ENCODE measurements at regions not wholly inside any gene's neighbourhood (a gene's known extent, or its start where the extent isn't known, plus 50 kb on each side); places are given as distances from the start of the nearest gene placed in this dataset.

DNA sequence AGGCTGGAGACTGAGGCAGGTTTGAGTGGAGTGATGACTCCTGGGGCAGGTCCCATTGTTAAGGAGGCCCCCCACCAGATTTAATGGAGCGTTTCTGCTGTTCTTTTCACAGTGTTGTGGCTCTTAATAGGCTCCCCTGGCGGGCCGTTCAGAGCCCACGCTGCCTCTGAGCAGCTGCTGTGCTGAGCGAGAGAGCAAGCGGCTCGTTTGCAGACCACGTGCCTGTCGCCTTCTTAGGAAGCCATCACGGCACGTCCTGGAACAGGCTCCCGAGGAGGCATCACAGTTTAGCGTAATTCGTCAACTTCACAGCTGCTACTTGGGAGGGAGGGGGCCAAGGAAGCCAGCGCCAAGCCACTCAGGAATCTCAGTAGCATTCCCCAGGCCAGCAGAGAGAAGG is 70.5 kb upstream of the CTTNBP2NL start:
- peak overlapping the region; percentile 23 for H3K4me2 ChIP-seq (ENCODE audit: low read length)
- no peaks in the 10 kb centered on the region for H3K9me2 ChIP-seq (ENCODE audit: insufficient read depth, low read length)
- no peak overlapping the region for H3K27ac ChIP-seq (ENCODE audit: low read length)
- H4K20me1 ChIP-seq (ENCODE audit: insufficient read depth) = no peaks in the 10 kb centered on the region
- no peaks in the 10 kb centered on the region for H3F3A ChIP-seq (ENCODE audit: insufficient read depth, low read length, poor library complexity, severe bottlenecking)
- H3K9ac ChIP-seq (ENCODE audit: low read length) = no peak overlapping the region
- TF ChIP-seq SMC3 (conservative IDR thresholded peaks at IDR 0.05; ENCODE audit: poor library complexity) (peak; percentile 19), RAD21 (conservative IDR thresholded peaks at IDR 0.05) (peak; percentile 23), MXI1 (conservative IDR thresholded peaks at IDR 0.05; ENCODE audit: poor library complexity, severe bottlenecking) (peak; percentile 70), TAF1 (IDR thresholded peaks at IDR 0.05; ENCODE audit: low read depth) (no peak), EP300 (conservative IDR thresholded peaks at IDR 0.05; ENCODE audit: poor library complexity, severe bottlenecking) (peak; percentile 55), POLR2AphosphoS5 (IDR thresholded peaks at IDR 0.05) (peak; percentile 57), EZH2 (IDR thresholded peaks at IDR 0.05; ENCODE audit: borderline replicate concordance, insufficient read depth, low read length, poor library complexity, severe bottlenecking) (no peak)
- TF ChIP-seq, protein P1, sequence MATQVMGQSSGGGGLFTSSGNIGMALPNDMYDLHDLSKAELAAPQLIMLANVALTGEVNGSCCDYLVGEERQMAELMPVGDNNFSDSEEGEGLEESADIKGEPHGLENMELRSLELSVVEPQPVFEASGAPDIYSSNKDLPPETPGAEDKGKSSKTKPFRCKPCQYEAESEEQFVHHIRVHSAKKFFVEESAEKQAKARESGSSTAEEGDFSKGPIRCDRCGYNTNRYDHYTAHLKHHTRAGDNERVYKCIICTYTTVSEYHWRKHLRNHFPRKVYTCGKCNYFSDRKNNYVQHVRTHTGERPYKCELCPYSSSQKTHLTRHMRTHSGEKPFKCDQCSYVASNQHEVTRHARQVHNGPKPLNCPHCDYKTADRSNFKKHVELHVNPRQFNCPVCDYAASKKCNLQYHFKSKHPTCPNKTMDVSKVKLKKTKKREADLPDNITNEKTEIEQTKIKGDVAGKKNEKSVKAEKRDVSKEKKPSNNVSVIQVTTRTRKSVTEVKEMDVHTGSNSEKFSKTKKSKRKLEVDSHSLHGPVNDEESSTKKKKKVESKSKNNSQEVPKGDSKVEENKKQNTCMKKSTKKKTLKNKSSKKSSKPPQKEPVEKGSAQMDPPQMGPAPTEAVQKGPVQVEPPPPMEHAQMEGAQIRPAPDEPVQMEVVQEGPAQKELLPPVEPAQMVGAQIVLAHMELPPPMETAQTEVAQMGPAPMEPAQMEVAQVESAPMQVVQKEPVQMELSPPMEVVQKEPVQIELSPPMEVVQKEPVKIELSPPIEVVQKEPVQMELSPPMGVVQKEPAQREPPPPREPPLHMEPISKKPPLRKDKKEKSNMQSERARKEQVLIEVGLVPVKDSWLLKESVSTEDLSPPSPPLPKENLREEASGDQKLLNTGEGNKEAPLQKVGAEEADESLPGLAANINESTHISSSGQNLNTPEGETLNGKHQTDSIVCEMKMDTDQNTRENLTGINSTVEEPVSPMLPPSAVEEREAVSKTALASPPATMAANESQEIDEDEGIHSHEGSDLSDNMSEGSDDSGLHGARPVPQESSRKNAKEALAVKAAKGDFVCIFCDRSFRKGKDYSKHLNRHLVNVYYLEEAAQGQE (IDR thresholded peaks at IDR 0.05; ENCODE audit: borderline replicate concordance) = peak; percentile 29
- TF ChIP-seq, protein P2, sequence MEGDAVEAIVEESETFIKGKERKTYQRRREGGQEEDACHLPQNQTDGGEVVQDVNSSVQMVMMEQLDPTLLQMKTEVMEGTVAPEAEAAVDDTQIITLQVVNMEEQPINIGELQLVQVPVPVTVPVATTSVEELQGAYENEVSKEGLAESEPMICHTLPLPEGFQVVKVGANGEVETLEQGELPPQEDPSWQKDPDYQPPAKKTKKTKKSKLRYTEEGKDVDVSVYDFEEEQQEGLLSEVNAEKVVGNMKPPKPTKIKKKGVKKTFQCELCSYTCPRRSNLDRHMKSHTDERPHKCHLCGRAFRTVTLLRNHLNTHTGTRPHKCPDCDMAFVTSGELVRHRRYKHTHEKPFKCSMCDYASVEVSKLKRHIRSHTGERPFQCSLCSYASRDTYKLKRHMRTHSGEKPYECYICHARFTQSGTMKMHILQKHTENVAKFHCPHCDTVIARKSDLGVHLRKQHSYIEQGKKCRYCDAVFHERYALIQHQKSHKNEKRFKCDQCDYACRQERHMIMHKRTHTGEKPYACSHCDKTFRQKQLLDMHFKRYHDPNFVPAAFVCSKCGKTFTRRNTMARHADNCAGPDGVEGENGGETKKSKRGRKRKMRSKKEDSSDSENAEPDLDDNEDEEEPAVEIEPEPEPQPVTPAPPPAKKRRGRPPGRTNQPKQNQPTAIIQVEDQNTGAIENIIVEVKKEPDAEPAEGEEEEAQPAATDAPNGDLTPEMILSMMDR (IDR thresholded peaks at IDR 0.05; ENCODE audit: poor library complexity, severe bottlenecking) = no peak
- no peak overlapping the region for H2AFZ ChIP-seq (ENCODE audit: low read depth, low read length)
- no peaks in the 10 kb centered on the region for H3K9me3 ChIP-seq (ENCODE audit: low read length)
- H3K4me3 ChIP-seq (ENCODE audit: low read length) = peak overlapping the region; percentile 51
- H3K36me3 ChIP-seq (ENCODE audit: insufficient read depth, low read length) = no peaks in the 10 kb centered on the region
- H3K27me3 ChIP-seq (ENCODE audit: insufficient read depth, low read depth, low read length) = no peaks in the 10 kb centered on the region
- H3K79me2 ChIP-seq (replicated peaks; ENCODE audit: insufficient read depth, low read length) = no peaks in the 10 kb centered on the region

DNA sequence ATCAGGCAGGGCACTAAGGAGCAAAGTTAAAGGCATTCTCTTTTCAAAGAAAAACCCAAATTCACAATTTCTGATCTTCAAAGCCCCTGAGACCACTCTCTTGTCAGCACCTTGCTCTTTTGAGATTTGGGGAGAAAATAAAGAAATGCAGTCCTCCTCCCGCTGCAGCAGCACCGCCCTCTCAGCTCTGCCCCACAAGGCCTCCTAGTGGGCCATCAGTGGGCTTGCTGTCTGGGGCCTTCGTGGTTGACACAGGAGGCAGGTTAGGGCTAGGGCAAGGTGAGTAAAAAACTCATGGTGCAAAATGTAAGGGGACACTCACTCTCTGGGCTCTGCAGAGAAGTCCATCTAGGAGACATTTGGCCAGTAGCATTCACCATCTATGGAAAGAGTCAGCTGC is 67.4 kb upstream of the CTTNBP2NL start:
- no peaks in the 10 kb centered on the region for H3K9me2 ChIP-seq (ENCODE audit: insufficient read depth, low read length)
- no peak overlapping the region for H3K4me2 ChIP-seq (ENCODE audit: low read length)
- H3K4me3 ChIP-seq (ENCODE audit: low read length) = no peak overlapping the region
- no peaks in the 10 kb centered on the region for H3F3A ChIP-seq (ENCODE audit: insufficient read depth, low read length, poor library complexity, severe bottlenecking)
- H2AFZ ChIP-seq (ENCODE audit: low read depth, low read length) = no peak overlapping the region
- TF ChIP-seq SMC3 (conservative IDR thresholded peaks at IDR 0.05; ENCODE audit: poor library complexity) = no peak
- TF ChIP-seq, protein P1 (IDR thresholded peaks at IDR 0.05; ENCODE audit: borderline replicate concordance) = no peak
- TF ChIP-seq EP300 (conservative IDR thresholded peaks at IDR 0.05; ENCODE audit: poor library complexity, severe bottlenecking) = no peak
- no peak for TF ChIP-seq MXI1 (conservative IDR thresholded peaks at IDR 0.05; ENCODE audit: poor library complexity, severe bottlenecking)
- TF ChIP-seq TAF1 (IDR thresholded peaks at IDR 0.05; ENCODE audit: low read depth) = no peak
- TF ChIP-seq POLR2AphosphoS5 (IDR thresholded peaks at IDR 0.05) = no peak
- TF ChIP-seq, protein P2 (IDR thresholded peaks at IDR 0.05; ENCODE audit: poor library complexity, severe bottlenecking) = no peak
- no peak for TF ChIP-seq EZH2 (IDR thresholded peaks at IDR 0.05; ENCODE audit: borderline replicate concordance, insufficient read depth, low read length, poor library complexity, severe bottlenecking)
- TF ChIP-seq RAD21 (conservative IDR thresholded peaks at IDR 0.05) = no peak
- no peaks in the 10 kb centered on the region for H3K79me2 ChIP-seq (replicated peaks; ENCODE audit: insufficient read depth, low read length)
- H3K9ac ChIP-seq (ENCODE audit: low read length) = no peak overlapping the region
- H3K9me3 ChIP-seq (ENCODE audit: low read length) = no peaks in the 10 kb centered on the region
- H3K36me3 ChIP-seq (ENCODE audit: insufficient read depth, low read length) = no peaks in the 10 kb centered on the region
- H4K20me1 ChIP-seq (ENCODE audit: insufficient read depth) = no peaks in the 10 kb centered on the region
- no peaks in the 10 kb centered on the region for H3K27me3 ChIP-seq (ENCODE audit: insufficient read depth, low read depth, low read length)
- no peak overlapping the region for H3K27ac ChIP-seq (ENCODE audit: low read length)
